ENCODE measurements at regions not wholly inside any gene's neighbourhood (a gene's known extent, or its start where the extent isn't known, plus 50 kb on each side); places are given as distances from the start of the nearest gene placed in this dataset.

DNA sequence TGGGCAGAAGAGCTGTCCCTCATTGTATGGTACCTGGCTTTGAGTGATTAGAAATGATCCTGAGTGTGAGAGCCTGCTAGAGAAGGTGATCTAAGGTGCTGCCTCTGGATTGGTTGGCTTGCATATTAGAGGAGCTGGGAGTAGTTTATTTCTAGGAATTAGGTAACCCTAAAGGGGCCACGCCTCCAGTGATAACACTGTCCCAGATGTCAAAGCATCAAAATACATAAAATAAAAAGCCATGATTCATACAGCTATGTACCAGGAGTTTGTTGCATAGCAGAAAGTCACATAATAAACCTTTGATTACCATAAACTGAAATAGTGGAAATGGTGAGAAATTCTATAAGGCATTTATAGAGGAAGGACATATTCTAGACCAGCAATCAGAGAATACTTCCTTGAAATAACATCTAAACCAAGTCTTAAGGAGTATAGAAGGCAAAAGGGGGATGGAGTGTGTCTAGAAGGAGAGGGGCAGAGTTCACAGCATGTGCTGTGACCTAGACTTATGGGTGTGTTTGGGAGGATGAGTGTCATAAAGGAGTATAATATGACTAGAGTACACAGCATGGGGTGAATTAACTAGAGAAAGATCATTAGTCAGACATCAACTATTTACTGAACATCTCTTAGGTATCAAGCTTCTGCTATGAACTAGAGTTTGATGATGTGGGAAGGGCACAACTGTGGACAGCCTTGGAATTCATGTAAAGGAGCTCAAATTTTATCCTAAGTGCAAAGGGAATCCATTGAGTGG is 686.4 kb downstream of the GALC start:
- no peak for DNase-seq (ENCODE audit: low read depth)
- TF ChIP-seq, protein P1, sequence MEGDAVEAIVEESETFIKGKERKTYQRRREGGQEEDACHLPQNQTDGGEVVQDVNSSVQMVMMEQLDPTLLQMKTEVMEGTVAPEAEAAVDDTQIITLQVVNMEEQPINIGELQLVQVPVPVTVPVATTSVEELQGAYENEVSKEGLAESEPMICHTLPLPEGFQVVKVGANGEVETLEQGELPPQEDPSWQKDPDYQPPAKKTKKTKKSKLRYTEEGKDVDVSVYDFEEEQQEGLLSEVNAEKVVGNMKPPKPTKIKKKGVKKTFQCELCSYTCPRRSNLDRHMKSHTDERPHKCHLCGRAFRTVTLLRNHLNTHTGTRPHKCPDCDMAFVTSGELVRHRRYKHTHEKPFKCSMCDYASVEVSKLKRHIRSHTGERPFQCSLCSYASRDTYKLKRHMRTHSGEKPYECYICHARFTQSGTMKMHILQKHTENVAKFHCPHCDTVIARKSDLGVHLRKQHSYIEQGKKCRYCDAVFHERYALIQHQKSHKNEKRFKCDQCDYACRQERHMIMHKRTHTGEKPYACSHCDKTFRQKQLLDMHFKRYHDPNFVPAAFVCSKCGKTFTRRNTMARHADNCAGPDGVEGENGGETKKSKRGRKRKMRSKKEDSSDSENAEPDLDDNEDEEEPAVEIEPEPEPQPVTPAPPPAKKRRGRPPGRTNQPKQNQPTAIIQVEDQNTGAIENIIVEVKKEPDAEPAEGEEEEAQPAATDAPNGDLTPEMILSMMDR (conservative IDR thresholded peaks at IDR 0.05; ENCODE audit: control insufficient read depth, insufficient read depth, low read depth, low read length) = no peak
- H3K4me3 ChIP-seq (ENCODE audit: control insufficient read depth, low read depth, low read length) = no peak overlapping the region

DNA sequence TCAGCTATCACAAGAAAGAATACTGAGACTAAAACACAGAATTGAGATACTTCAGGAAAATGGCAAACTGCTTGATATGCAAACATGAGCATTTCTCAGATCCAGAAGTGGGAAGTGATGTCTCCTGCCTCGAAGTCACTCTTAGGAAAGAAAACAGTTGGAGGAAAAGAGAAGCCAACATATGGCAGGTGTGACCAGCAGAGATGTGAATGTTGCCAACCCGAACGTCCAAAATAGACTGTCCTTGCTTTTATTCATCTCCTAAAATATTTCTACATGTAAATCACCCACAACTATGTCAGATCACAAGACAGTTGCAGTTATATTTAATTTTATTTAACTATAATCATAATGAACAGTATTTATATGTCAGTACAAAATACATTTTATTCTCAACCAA is 687.6 kb downstream of the GALC start:
- TF ChIP-seq, protein P1 (conservative IDR thresholded peaks at IDR 0.05; ENCODE audit: control insufficient read depth, insufficient read depth, low read depth, low read length) = no peak
- no peak overlapping the region for H3K4me3 ChIP-seq (ENCODE audit: control insufficient read depth, low read depth, low read length)
- no peak for DNase-seq (ENCODE audit: low read depth)

DNA sequence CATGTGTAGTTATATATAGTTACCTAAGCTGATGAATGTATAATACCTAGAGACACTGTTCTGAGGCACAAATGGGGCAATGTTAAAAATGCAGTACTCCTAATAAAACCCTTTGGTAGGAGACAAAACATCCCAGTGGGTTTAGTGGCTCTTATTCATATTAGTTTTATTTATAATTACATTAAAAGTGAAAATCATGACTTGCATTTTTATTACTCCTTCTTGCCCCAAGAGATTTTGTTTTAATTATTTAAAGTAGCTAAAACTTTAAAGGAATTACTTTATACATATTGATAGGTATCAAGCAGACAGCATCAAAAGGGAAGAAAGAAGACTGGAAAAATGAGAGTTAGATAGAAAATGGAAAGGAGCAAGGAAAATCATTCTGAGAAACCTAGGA is 688.6 kb downstream of the GALC start:
- TF ChIP-seq, protein P1 (conservative IDR thresholded peaks at IDR 0.05; ENCODE audit: control insufficient read depth, insufficient read depth, low read depth, low read length) = no peak
- no peak for DNase-seq (ENCODE audit: low read depth)
- no peak overlapping the region for H3K4me3 ChIP-seq (ENCODE audit: control insufficient read depth, low read depth, low read length)

DNA sequence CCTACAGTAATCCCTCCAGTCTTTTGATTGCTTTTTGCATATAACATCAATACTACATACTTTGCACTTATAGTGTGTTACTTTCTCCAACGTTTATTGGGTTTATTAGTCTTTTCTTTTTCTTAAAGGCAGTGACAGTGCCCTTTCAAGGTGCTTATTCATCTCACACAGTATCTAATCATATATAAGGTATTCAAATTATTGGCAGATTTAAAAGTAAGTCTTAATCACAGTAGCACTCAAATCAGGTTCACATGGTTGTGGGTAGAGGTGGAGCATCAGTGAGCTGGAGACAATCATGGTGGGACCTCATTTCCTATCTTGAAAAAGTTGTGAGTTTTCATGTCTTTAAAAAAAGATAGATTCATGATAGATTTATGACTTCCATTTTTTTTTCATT is 706.2 kb downstream of the GALC start:
- H3K4me3 ChIP-seq (ENCODE audit: control insufficient read depth, low read depth, low read length) = no peak overlapping the region
- TF ChIP-seq, protein P1 (conservative IDR thresholded peaks at IDR 0.05; ENCODE audit: control insufficient read depth, insufficient read depth, low read depth, low read length) = no peak
- no peak for DNase-seq (ENCODE audit: low read depth)

DNA sequence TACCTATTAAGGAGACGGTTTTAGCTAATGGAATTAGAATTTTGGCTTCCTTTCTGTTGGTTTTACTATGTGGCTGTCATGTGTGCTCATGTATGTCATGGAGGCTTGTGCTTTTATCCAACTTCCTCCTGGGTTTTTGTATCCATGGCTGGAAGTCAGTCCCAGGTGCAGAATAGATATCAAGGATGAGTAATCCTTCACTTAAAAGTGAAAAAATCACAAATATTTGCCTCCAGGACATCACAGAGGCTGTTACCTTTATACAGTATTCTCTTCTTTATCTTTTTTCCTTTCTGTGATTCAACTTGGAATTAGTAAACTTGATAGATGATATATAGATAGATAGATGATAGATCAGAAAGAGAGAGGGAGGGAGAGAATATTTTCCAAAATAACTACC is 706.8 kb downstream of the GALC start:
- TF ChIP-seq, protein P1 (conservative IDR thresholded peaks at IDR 0.05; ENCODE audit: control insufficient read depth, insufficient read depth, low read depth, low read length) = no peak
- no peak for DNase-seq (ENCODE audit: low read depth)
- no peak overlapping the region for H3K4me3 ChIP-seq (ENCODE audit: control insufficient read depth, low read depth, low read length)

DNA sequence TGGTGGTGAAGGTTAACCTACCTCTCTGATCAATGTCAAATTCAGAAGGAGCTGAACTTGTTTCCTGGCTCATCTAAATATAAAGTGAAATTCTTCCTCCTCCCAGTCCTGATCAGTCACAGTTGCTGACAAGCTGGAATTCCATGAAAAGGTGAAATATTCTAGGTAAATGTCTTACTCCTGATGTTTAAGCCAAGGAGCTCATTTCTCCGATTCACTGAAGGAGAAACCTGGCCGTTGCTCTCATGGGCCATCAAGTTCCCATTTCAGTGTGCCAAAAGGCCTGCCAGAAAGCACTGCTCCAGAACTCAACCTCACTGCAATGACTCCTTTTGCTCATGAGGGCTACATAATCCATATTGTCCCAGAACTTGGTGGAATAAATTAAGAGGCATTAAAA is 707.5 kb downstream of the GALC start:
- H3K4me3 ChIP-seq (ENCODE audit: control insufficient read depth, low read depth, low read length) = no peak overlapping the region
- DNase-seq (ENCODE audit: low read depth) = no peak
- TF ChIP-seq, protein P1 (conservative IDR thresholded peaks at IDR 0.05; ENCODE audit: control insufficient read depth, insufficient read depth, low read depth, low read length) = no peak
